HCT116 (cell line): ENCODE measurements at regions not wholly inside any gene's neighbourhood (a gene's known extent, or its start where the extent isn't known, plus 50 kb on each side); places are given as distances from the start of the nearest gene placed in this dataset.
"Not testable (repeated sequence)": the region's sequence is repeated elsewhere in the genome, so short reads cannot be mapped to it uniquely, and the experiment has no call there.

Experiments used
- ATAC-seq: fragments of 200-7000 bp; cut with Tn5 transposase; 2 replicates; pipeline ENCODE4 v1.9.1; 2020; ENCODE audit warnings: mild to moderate bottlenecking, moderate library complexity
- BruUV-seq: library from RNA; stranded (reverse); fragments of 400-500 nt; replicated peaks from 2 replicates; lab custom pipeline; 2021; lab: Mats Ljungman, UMichigan
- CTCF ChIA-PET: fragments of 300-600 bp; sonication (Branson Sonifier 250); formaldehyde crosslinking; loops from one replicate; lab custom pipeline; 2021; ENCODE audit warnings: antibody characterized with exemption; lab: Charles Lee
- POLR2A ChIA-PET: fragments of 300-600, 350-600 bp; sonication (Branson Sonifier 250); formaldehyde crosslinking; loops from one replicate; lab custom pipeline; 2021; ENCODE audit warnings: antibody characterized with exemption; lab: Charles Lee
- RAD21 ChIA-PET, 2 experiments: fragments of 300-600 bp; sonication (Branson Sonifier 250); formaldehyde crosslinking; loops; one replicate each; lab custom pipeline; 2023; ENCODE audit warnings: low total read pairs in 2 of 2; ENCODE audit not compliant: uncharacterized antibody in 2 of 2, unreplicated experiment in 2 of 2, low non-redundant PET in 1 of 2; lab: Charles Lee
- DNase-seq: peaks from one replicate; pipeline ENCODE4 v3.0.0-alpha.2; 2010; ENCODE audit warnings: low read depth, low spot score
- H2AFZ ChIP-seq: fragments of 200-600 bp; shearing (Covaris generic), sonication (generic); 2 replicates; pipeline ENCODE4 v1.6.1; 2017; ENCODE audit warnings: low read depth, mixed run types, mixed read lengths, antibody characterized with exemption, low read length; ENCODE audit not compliant: poor library complexity, severe bottlenecking
- H3K27ac ChIP-seq: 2 replicates; pipeline ENCODE4 v1.5.1; 2012; ENCODE audit warnings: low read depth, low read length
- H3K27me3 ChIP-seq: fragments of 200-600 bp; sonication (generic); 2 replicates; pipeline ENCODE4 v1.6.1; 2016; ENCODE audit warnings: mixed run types, low read length, mixed read lengths; ENCODE audit not compliant: insufficient read depth
- H3K36me3 ChIP-seq, 2 experiments: fragments of 200-500 bp in 1 of 2; fragments of 200-600 bp in 1 of 2; sonication (Bioruptor generic) in 1 of 2; sonication (generic) in 1 of 2; 2 replicates each; pipeline versions ENCODE4 v1.5.1 to v1.6.1; 2014 to 2016; ENCODE audit warnings: low read length in 2 of 2, inconsistent platforms in 1 of 2, mixed read lengths in 1 of 2, mixed run types in 1 of 2; ENCODE audit not compliant: insufficient read depth in 2 of 2, control insufficient read depth in 1 of 2
- H3K4me1 ChIP-seq, 2 experiments: fragments of 200-600 bp in 1 of 2; sonication (generic) in 1 of 2; 2 replicates each; pipeline versions ENCODE4 v1.5.1 to v1.6.1; 2012 to 2017; ENCODE audit warnings: low read length in 2 of 2, inconsistent platforms in 1 of 2, mild to moderate bottlenecking in 1 of 2, mixed read lengths in 1 of 2, mixed run types in 1 of 2, moderate library complexity in 1 of 2; ENCODE audit not compliant: insufficient read depth in 2 of 2, control insufficient read depth in 1 of 2
- H3K4me2 ChIP-seq: fragments of 200-600 bp; sonication (generic); 2 replicates; pipeline ENCODE4 v1.6.1; 2017; ENCODE audit warnings: mixed run types, low read length, mixed read lengths
- H3K4me3 ChIP-seq, 2 experiments: fragments of 200-600 bp in 1 of 2; sonication (generic) in 1 of 2; replicated peaks in 1 of 2; 2 replicates each; pipeline ENCODE4 v1.5.1; 2011 to 2016; ENCODE audit warnings: low read length in 2 of 2, control low read depth in 1 of 2, low read depth in 1 of 2, mild to moderate bottlenecking in 1 of 2, mixed read lengths in 1 of 2, mixed run types in 1 of 2
- H3K79me2 ChIP-seq: fragments of 200-600 bp; sonication (generic); 2 replicates; pipeline ENCODE4 v1.6.1; 2017; ENCODE audit warnings: mild to moderate bottlenecking, mixed run types, low read length, moderate library complexity, mixed read lengths; ENCODE audit not compliant: insufficient read depth
- H3K9ac ChIP-seq: fragments of 200-600 bp; sonication (generic); 2 replicates; pipeline ENCODE4 v1.6.1; 2016; ENCODE audit warnings: low read length, mixed read lengths
- H3K9me2 ChIP-seq: fragments of 200-600 bp; sonication (generic), shearing (Covaris generic); 2 replicates; pipeline ENCODE4 v1.6.1; 2017; ENCODE audit warnings: mixed run types, mild to moderate bottlenecking, moderate library complexity; ENCODE audit not compliant: insufficient read depth
- H3K9me3 ChIP-seq, 2 experiments: fragments of 200-500 bp in 1 of 2; fragments of 200-600 bp in 1 of 2; sonication (Bioruptor generic) in 1 of 2; sonication (generic) in 1 of 2; 2 replicates each; pipeline ENCODE4 v1.6.1; 2014 to 2017; ENCODE audit warnings: low read length in 2 of 2, mixed read lengths in 2 of 2, inconsistent platforms in 1 of 2, low read depth in 1 of 2, mild to moderate bottlenecking in 1 of 2, mixed run types in 1 of 2, moderate library complexity in 1 of 2; ENCODE audit not compliant: control insufficient read depth in 1 of 2, insufficient read depth in 1 of 2
- H4K20me1 ChIP-seq: fragments of 200-600 bp; sonication (generic), shearing (Covaris generic); 2 replicates; pipeline ENCODE4 v1.6.1; 2017; ENCODE audit warnings: mixed run types, mild to moderate bottlenecking, moderate library complexity; ENCODE audit not compliant: insufficient read depth
- CEBPB ChIP-seq: IDR thresholded peaks from 2 replicates; pipeline ENCODE4 v1.6.1; 2012; ENCODE audit warnings: low read depth
- ELF1 ChIP-seq: IDR thresholded peaks from 2 replicates; pipeline ENCODE4 v1.6.1; 2012; ENCODE audit warnings: low read depth, borderline replicate concordance
- RAD21 ChIP-seq: IDR thresholded peaks from 2 replicates; pipeline ENCODE4 v1.6.1; 2012; ENCODE audit warnings: low read depth, mild to moderate bottlenecking
- SRF ChIP-seq: IDR thresholded peaks from 2 replicates; pipeline ENCODE4 v1.6.1; 2012; ENCODE audit warnings: low read depth
- ZBTB33 ChIP-seq: IDR thresholded peaks from 2 replicates; pipeline ENCODE4 v1.6.1; 2011; ENCODE audit warnings: mild to moderate bottlenecking, low read length, moderate library complexity; ENCODE audit not compliant: insufficient replicate concordance; ENCODE audit errors: extremely low read depth
- ZFX ChIP-seq: fragments of 450-650 bp; IDR thresholded peaks from 2 replicates; pipeline ENCODE4 v1.6.1; 2017
- intact Hi-C: fragments of 100-400 bp; cut with micrococcal nuclease; formaldehyde crosslinking; loops from 2 replicates; pipeline ENCODE4 v1.10.0; 2022
- TF ChIP-seq, protein P1 (sequence below): IDR thresholded peaks from 2 replicates; pipeline ENCODE4 v1.6.1; 2012
- TF ChIP-seq, protein P2 (sequence below), 3 experiments: fragments of 200-600 bp in 1 of 3; sonication (generic) in 1 of 3; IDR thresholded peaks in 2 of 3; conservative IDR thresholded peaks in 1 of 3; 2 replicates each; pipeline ENCODE4 v1.5.1; 2012 to 2017; ENCODE audit warnings: low read depth in 2 of 3, low read length in 2 of 3, antibody characterized with exemption in 1 of 3, borderline replicate concordance in 1 of 3, control low read depth in 1 of 3, mild to moderate bottlenecking in 1 of 3, mixed read lengths in 1 of 3, mixed run types in 1 of 3, moderate library complexity in 1 of 3; ENCODE audit not compliant: insufficient read depth in 1 of 3

DNA sequence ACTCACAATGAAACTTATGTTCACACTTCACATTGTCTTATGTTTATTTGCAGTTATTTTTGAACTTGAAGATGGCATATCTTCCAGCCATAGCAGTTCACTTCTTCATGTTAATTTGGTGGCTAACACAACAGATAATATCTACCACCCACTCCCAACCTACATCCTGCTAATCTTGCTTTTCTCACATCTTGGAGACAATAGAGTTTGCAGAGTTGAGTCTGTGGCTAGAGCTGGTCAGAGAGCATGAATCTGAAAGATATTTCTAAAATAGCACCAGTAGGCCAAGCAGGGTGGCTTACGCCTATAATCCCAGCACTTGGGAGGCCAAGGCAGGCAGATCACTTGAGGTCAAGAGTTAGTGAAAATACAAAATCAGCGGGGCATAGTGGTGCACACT lies 85.6 kb upstream of the CLPB start:
- BruUV-seq, DNase-seq, H4K20me1 ChIP-seq, RAD21 ChIA-PET, H3K4me2 ChIP-seq, H2AFZ ChIP-seq, H3K4me1 ChIP-seq, POLR2A ChIA-PET, H3K27me3 ChIP-seq, intact Hi-C loops, ATAC-seq, CTCF ChIA-PET, H3K36me3 ChIP-seq, H3K9ac ChIP-seq, H3K9me2 ChIP-seq, H3K27ac ChIP-seq, H3K9me3 ChIP-seq, H3K79me2 ChIP-seq, H3K4me3 ChIP-seq: not testable (repeated sequence)

- Histone ChIP-seq H4K20me1 (no peaks in the 10 kb centered on the region), H3K4me2 (no peak overlapping the region), H3K9me3 (no peaks in the 10 kb centered on the region), H3K36me3 (no peaks in the 10 kb centered on the region), H3K27ac (no peak overlapping the region), H3K4me1 (no peaks in the 10 kb centered on the region), H2AFZ (no peak overlapping the region), H3K27me3 (no peaks in the 10 kb centered on the region), H3K9me2 (no peaks in the 10 kb centered on the region), H3K4me3 (no peak overlapping the region), H3K9ac (no peak overlapping the region), H3K79me2 (no peaks in the 10 kb centered on the region)
- no TSS peak for BruUV-seq
- intact Hi-C loops, result no loop called here
- ChIA-PET RAD21 (no interaction called here), POLR2A (no interaction called here), CTCF (no interaction called here)
- DNase-seq, result no peak
- no peak for ATAC-seq
- TF ChIP-seq SRF (no peak), RAD21 (no peak), ELF1 (no peak), ZFX (no peak), CEBPB (no peak), ZBTB33 (no peak)
- TF ChIP-seq, protein P1, sequence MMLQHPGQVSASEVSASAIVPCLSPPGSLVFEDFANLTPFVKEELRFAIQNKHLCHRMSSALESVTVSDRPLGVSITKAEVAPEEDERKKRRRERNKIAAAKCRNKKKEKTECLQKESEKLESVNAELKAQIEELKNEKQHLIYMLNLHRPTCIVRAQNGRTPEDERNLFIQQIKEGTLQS, result no peak
- TF ChIP-seq, protein P2, sequence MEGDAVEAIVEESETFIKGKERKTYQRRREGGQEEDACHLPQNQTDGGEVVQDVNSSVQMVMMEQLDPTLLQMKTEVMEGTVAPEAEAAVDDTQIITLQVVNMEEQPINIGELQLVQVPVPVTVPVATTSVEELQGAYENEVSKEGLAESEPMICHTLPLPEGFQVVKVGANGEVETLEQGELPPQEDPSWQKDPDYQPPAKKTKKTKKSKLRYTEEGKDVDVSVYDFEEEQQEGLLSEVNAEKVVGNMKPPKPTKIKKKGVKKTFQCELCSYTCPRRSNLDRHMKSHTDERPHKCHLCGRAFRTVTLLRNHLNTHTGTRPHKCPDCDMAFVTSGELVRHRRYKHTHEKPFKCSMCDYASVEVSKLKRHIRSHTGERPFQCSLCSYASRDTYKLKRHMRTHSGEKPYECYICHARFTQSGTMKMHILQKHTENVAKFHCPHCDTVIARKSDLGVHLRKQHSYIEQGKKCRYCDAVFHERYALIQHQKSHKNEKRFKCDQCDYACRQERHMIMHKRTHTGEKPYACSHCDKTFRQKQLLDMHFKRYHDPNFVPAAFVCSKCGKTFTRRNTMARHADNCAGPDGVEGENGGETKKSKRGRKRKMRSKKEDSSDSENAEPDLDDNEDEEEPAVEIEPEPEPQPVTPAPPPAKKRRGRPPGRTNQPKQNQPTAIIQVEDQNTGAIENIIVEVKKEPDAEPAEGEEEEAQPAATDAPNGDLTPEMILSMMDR (IDR thresholded peaks at IDR 0.05 in 2 of 3, conservative IDR thresholded peaks at IDR 0.05 in 1 of 3; ENCODE audit: borderline replicate concordance in 1 of 3, insufficient read depth in 1 of 3, low read depth in 2 of 3, low read length in 2 of 3), result no peak
Observed at GRCh38 chr11:72519220-72519881, 85.0 kb upstream of the CLPB start.
